ENCODE measurements at regions not wholly inside any gene's neighbourhood (a gene's known extent, or its start where the extent isn't known, plus 50 kb on each side); places are given as distances from the start of the nearest gene placed in this dataset.

DNA sequence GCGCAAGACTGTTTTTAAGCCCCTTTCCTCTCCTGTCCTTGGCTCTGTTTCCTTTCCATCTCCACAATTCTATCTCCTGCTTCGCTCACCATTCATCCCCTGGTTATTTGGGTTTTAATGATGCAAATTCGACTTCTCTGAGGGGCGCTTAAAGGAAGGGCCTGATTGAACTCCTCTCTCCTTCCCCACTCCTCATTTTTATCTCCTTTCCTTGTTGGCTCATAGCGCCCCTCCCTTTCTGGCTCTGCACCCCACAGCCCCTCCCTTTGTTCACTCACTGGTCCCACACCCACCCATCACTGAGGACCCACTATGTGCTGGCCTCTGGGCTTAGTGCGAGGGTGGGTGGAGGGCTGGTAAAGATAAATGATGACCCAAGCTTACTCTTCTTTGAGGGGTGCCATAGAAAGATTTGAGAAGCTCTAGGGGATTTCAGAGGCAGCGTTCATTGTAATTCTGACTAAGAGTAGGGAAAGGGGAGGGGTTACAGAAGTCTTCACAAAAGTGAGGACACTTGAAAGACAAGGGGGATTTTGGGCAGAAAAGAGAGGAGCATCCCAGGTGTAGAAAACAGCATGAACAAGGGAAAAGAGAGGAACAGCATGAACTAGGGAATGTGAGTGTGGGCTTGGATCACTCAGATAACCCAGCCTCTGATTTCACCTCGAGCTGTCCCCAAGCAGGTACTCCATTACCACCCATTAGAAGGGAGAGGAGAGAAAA, 507.8 kb downstream of the CD83 start:
- DNase-seq, result no peak

DNA sequence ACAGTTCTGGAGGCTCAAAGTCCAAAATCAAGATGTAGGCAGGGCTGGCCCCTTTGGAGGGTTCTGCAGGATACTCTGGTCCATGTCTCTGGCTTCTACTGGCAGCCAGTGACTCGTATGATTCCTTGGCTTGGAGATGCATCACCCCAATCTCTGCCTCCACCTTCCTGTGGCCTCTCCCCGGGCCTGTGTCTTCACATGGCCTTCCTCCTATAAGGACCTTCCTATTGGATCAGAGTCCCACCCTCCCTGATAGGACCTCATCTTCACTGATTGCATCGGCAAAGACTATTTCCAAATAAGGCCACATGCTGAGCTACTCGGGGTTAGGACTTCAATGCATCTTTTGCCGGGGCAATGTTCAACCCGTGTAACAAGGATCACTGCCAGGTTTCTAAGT, 509.0 kb downstream of the CD83 start:
- no peak for DNase-seq

DNA sequence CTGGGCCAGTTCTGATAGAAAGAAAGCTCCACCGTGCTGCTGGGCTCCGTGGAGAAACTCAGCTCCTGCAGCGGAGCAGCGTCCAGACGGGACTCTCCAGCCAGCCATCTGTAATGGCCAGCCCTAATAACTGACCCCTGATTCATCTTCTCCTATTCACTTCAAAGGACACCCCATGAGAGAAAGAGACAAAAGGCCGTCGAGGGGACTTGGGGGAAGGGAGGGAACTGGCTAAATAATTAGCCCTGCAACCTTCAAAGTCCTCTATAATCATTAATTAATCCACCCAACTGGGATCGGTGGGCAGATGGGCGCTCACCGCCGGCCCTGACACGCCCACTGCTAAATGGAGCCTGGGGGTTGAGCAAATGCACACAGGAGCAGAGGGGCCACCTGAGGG, 512.4 kb downstream of the CD83 start:
- DNase-seq, result no peak

DNA sequence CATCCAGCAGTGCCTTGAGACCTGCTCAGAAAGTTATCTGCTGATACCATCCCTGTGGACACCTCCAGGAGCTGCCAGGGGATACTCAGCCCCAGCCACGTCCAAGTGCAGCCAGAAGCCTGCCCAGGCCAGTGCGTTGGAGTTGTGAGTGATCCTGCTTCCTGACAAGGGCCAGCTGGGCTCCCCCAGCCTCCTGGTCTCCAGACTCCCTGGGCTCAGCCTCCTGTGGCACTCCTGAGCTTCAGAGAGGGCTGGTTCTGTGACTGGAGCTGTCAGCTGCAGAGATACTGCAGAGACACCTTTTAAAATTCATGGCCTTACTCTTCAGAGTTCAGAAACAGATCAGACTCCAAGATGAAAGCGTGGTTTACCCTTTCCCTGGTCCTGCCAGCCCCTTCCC, 515.9 kb downstream of the CD83 start:
- no peak for DNase-seq

DNA sequence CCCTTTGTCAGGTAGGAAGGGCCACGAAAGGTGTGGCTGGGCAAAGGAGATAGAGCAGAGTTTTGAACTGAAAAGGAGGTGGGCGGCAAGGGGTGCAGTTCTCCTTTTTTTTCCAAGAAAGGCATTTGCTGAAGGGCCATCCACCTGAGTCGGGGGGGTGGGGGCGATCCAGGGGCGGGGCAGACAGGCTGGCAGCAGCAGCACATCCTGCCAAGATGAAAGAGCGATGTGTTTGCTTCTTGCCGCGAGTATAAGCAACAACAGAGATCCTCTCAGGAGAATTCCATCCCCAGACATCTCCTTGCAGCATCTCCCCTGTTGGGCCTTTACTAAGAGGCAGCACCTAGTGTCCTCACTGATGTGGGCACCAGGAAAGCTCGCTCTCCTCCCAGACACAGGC, 516.5 kb downstream of the CD83 start:
- DNase-seq, result no peak

DNA sequence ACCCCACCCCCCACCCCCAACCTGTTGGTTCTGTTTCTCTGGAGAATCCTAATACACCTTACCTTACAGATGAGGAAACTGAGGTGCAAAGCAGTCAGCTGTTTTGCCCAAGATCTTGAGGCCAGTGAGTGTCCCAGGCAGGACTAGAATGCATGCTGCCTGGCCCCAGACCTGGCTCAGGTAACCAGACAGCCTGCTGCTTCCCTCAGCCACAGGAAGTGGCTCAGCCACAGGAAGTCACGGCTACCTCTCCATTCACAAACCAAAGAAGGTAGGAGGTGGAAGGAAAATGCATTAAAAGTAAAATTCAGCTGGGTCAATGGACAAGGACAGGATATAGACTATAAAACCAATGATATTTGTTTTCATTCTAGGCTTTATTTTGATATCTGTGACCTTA, 517.6 kb downstream of the CD83 start:
- DNase-seq, result no peak

DNA sequence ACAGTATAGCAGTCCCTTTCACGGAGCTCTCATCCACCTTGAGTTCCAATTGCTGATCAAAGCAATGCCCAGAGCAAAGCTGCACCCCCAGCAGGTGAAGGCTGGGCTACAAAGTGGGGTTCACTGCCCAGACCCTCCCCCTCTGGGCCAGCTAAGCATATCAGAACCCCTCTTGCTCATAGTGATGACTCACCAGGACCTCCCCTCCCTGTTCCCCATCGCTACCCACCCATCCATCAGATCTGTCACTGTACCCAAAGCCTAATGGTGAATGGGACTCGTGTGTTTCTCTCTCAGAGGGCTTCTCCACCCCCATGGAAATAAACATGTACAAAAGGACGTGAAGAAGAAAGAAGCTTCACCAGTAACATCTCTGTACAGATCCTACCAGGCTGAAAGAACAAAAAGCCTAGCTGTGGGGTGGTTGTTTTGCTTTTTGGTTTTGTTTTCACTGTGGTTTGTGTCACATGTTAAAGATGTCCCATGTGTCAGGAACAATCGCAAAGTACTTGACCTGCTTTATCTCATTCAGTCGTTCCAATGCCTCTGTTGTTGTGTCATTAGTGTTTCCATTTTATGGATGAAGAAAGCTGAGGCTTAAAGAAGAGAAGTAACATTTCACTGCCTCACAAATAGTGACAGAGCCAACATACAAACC, 518.5 kb downstream of the CD83 start:
- no peak for DNase-seq

DNA sequence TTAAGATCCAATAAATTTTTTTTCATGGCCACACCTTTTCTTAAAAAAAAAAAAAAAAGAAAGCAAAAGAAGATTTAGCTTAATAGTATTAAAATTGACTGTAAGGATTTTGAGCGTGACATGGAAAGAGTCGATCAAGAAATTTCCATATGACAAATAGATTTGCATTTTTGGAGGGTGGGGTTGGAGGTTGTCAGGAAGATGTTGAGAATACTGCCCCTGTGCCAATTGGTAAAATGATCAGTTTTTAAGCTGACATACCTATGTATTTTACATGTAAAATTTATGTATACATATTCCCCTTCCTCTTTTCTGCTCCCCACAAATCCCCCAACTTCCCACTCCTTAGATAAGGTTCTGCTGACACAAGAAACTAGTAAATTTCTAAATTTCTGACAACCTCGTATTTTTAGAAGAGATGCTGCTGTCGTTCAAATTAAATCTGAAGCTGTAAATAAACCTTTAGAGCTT, 520.9 kb downstream of the CD83 start:
- DNase-seq, result no peak

DNA sequence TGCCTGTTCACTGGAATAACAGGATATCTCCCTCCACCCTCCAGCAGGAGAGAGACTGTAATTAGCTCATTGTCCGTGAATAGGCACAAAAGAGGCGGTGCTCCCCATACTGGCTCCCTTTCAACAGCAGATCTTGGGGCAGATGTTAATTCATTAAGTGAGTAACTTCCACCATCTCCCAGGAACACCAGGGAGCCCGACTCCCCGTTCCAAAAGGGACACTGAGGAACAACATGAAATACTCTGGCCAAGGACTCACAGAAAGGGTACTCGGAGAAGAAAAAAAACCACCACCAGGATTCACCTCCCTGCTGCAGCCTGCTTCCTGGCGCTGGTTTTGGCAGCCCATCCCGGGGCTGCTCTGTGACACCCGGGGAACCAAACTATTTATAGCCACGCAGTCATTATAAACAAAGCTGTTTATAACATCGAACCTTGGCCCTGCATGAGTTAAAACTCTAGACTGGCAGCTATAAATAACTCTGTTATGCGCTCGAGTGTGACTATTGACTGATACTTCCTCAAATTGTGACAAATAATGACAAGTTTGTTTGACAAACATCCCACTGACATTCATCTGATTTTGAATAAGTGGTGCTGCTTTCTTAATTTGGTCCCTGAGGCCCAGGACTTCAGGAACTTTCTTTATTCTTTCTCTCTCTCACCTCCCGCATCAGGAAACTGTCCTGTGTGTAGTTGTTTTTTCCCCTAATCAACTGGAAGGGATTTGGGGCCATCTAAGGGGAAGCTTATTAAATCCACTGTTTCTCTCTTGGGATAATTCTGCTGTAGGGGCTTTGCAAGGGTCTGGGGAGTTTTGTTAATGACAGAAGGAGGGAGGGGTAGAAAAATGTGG, 521.6 kb downstream of the CD83 start:
- DNase-seq, result no peak

DNA sequence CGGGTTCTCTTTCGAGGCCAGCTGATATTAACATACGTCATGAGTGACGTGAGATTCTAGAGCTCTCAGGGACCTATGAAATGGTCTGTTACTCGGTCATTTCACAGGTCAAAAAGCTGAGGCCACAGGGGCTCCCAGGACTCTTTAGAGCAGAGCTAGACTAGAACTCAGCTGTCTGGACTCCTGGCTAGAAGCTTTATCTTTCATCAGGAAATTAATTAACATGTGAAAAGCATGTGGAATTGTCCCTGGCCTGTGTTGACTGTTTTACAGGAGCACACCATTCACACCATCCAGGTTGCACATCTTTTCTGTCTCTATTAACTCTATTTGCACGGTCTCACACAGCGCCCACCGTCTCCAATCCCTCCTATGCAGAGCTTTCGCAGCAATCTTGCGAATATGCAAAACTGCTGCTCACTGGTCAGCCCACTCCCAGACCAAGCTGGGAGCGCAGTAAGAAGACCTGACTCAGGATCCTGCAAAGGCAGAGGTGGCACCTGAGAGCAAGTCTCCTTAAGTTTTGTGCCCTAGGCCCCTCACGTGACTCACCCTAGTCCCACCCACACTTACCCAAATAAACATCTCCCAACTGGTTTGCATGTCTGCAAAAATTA, 522.5 kb downstream of the CD83 start:
- no peak for DNase-seq

DNA sequence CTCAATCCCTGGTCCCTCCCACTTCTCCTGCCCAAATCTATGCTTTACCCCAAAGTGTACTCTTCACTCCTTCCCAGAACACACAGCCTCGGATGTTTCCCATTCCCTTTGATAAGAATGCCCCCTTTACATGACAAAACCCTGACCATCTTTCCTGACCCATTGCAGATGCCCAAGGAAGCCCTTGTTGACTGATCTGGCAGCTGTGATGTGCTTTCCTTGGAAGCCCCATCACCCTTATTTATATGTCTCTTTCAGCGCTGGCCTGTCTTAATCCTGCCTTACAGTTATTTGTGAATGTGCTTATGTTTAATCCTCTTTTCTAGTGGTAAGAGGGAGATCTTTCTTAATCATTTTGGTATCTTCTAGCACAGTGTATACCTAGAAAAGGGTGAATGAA, 523.1 kb downstream of the CD83 start:
- no peak for DNase-seq

DNA sequence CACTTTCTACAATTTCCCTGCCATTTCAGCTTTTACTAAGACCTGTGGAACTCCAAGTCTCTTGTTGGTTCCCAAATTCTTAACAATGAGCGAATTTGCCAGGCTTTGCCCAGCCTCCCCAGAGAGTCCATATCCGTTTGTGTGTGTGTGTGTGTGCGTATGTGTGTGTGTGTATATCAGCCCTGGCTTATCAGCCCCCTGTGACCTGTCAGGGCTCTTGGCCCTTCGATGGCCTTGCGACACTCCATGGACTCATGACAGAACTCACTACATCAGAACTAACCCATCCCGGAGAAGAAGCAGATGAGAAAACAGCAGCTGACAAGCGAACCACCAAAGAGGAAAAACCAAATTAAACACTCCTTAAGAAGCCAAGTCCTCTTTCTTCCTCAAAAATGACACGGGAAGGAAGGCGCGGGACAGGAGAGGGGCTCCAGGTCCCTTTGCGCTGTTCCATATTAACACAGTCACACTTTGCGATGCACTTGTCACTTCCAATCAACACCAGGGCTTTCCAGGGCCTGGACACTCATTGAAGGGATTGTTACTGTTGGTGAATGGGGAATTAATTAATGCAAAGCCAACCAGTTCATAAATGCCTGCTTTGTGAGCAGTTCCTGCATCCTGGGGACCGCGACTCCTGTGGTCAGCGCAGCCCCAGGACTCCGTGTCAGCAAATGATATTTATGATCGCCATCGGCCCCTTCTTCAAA, 524.0 kb downstream of the CD83 start:
- DNase-seq, result no peak

DNA sequence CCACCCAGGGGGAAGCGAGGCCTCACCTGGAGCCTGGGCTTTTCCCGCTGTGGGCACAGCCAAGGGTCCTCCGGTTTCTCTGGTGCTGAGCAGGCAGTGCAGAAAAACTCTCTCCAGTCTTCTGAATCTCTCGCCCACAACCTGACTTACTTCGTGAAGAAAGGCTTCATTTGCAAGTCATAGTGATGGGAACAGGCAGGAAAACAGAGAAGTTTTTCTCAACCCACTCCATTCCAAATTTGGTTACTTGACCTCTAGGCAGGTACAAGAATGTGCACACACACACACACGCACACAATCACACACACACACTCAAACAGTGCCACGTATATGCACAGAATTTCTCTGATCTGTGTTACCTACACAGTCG, 524.5 kb downstream of the CD83 start:
- no peak for DNase-seq

DNA sequence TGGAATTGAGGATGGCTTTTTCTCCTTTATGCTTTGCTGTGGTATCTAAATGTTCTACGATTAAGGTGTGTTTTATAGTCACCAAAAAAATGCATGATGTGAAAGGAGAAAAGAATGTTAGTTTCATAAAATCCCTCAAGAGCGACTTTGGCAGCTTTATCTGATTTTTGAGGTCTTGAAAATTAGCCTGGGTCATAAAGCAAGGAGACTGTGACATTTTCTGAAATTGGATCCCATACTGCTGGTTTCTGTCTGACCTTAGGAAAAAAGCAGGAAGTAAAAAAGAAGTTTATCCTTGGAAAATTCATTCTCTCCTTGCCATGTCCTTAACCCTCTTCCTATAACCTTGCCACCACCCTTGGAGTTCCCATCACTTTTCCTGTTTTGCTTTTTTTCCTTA, 525.3 kb downstream of the CD83 start:
- DNase-seq, result no peak

DNA sequence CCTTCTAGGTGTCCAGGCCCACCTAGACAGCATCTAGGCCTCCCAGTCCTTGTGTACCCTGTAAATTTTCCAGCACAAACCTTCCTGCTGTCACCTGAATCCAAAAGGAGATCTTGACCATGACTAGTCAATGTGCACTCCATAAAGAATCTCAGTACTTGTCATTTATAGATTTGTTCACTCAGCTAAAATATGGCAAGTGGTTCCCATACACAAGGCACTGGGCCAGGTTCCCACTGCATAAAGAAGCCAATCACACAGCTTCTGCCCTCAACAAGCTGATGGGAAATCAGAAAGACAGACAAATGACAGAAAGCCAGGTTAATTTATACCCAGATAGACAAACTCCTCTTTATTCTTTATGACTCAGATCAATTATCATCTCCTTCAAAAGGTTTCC, 526.8 kb downstream of the CD83 start:
- no peak for DNase-seq

DNA sequence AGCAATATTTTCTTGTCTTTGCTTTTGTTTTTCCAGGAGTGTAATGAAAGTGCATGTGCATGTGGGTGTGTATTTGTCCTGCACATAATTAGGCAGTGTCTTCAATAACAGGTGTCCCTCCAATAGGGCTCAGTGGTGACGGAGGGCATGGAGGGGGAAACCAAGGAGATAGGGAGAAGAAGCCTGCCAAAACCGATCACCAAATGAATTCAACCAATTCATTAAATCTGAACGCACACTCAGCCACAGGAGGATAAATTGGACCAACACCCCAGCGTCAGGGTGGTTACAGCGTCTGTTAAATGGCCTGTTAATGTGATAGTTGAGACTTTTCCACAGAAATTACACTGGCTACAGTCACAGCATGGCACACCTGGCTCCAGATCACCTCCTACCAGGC, 527.6 kb downstream of the CD83 start:
- no peak for DNase-seq

DNA sequence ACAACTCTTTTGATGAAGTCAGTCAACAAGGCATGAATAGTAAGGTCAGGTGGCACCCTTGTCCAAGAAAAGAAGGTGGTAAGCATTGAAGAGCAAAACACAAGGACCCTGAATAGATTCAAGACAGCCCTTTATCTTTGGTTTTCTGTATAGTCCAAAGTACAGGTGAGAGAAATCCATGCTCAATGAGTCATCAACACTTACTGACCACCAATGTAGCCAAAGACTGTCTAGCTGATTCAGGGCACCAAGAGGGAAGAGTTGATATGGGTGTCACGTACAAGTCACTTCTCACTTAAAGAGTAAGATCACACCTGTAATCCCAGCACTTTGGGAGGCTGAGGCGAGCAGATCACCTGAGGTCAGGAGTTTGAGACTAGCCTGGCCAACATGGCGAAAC, 528.3 kb downstream of the CD83 start:
- DNase-seq, result no peak

DNA sequence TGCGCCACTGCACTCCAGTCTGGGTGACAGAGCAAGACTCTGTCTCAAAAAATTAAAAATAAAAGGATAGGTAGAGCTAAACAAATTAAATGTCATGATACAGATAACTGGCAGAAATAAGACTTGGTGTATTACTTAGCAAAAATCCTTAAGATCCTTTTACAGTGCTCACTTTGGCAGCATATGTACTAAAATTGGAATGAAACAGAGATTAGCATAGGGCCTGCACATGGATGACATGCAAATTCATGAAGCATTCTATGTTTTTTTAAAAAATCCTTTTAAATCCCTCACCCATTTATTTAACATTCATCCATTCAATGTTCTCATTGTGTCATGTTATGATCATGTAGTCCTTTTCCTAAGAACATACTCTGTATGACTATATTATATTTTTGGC, 528.8 kb downstream of the CD83 start:
- DNase-seq, result no peak

DNA sequence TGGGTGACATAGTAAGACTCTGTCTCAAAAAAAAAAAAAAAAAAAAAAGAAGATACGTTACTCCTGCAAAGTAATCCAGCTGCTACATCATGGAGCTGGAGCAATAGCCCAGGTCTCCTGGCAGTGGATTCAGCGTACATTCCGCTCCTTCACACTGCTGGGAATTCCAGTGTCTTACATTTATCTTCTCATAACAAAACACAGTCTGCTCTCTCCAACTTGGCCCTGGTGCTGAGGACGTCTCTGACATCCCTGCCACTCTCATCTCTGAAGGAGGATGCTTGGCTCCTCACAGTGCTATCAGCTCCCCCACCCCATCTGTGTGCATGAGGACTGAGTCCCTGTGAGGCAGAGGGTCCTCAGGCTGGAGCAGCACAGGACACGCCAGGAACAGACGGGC, 529.8 kb downstream of the CD83 start:
- no peak for DNase-seq

DNA sequence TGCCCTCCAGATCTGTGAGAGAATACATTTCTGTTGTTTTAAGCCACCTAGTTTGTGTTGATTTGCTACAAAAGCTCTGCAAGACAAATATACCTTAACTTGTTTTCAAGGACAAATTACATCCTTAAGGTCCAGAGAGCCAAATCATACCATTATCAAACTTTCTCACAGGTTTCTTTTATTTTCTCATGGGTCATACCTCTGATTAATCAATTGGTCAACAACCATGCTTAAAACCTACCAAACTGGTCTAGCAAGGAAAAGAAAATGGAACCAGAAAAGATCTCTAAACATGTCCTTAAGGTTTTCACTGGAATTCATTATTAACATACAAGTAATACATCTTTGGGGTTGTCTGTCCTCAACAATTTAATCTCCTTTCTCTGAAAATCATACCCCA, 535.0 kb downstream of the CD83 start:
- DNase-seq, result no peak

DNA sequence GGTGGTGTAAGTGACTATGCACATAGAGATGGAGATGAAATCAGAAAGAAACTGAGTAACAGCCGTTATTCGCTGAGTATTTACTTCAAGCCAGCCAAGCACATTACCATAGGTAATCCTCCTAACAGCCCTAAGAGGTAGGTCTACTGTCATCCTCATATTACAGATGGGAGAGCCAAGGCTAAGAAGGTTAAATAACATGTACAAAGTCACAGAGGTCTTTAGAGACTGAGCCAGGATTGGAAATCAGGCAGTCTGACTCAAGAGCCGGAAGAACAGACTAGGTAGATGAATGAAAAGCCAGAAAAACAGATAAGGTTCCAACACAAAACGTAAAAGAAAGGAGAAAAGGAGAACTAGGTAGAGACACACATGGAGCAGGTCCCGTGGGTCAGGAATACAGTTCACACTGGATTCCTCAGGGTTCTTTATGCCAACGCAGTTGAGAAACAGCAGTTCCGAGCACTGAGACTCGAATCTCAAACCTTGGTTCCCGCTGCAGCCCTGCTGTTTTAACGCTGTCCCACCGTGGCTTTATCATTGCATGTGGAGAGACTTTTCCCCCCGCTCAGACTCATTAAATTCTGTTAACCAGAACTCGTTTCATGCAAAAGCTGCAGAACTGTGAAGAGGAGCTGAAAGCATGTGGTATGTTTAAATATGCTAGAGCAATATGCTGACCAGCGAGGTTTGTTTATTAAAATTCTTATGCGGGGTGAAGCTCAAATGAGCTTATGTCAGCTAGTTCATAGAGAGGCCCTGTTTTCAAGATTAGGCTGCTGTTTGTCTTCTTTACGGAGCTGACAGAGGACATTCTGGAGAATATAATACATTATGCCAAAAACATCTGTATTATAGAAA, 537.9 kb downstream of the CD83 start:
- no peak for DNase-seq

DNA sequence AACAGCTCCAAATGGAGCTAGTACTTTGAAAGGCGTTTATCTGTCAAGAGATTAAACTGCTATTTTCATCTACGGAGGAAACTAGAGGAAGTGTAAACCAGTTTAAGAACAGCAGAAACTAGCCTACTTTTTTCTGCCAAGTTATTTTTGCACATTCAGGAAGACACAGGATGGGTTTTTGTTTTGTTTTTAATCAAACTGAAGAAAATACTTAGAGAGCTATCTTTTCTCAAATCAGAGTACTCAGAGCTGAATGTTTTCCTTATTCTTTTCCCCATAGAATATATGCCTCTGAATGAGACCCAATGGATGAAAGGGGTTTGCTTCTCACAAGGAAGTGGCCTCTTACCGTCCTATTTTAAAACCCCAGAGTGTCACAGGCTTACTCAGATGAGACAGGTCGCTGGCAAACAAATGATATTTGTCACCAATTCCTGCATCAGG, 538.5 kb downstream of the CD83 start:
- no peak for DNase-seq
